Muscle of back (tissue), 3 donors: ENCODE measurements at regions not wholly inside any gene's neighbourhood (a gene's known extent, or its start where the extent isn't known, plus 50 kb on each side); places are given as distances from the start of the nearest gene placed in this dataset.

Source experiments
- DNase-seq, 3 donors: peaks; one replicate each; pipeline versions ENCODE4 v3.0.0 to v3.0.0-alpha.2; 2013

DNA sequence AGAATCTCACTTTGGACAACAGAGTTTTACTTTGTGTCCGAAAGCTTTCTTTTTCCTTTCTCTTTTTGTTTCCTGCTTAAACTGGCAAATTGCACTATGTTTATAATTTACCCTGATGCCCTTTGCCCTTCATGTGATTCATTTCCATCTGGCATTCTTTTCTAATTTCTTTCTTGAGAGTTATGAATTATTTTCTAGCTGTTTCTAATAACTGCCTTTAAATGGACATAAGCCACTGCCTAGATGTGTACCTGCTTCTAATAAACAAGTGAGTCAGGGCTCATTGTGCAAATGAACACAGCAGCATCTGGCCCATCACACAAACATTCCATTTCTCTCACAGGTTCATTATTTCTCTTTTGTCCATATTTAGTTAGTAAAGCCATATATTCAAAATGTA lies 242.3 kb upstream of the GPRIN3 start:
- no peak for DNase-seq

DNA sequence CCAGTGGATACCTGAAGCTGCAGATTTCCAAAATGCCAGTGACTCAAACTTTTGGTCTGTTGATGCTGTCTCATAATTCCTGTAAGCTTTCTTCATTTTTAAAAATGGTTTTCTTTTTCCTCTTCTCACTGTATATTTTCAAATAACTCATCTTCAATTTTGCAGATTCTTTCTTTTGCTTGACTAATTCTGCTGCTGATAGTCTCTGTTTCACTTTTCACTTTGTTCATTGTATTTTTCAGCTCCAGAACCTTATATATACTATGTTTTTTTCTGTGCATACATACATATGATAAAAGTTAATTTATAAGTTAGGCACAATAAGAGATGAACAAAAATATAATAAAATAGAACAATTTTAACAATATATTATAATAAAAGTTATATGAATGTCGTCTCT lies 237.7 kb upstream of the GPRIN3 start:
- DNase-seq = no peak

GRCh38 chr4:89541998-89542397 lies 234.4 kb upstream of the GPRIN3 start:
- no peak for DNase-seq

DNA sequence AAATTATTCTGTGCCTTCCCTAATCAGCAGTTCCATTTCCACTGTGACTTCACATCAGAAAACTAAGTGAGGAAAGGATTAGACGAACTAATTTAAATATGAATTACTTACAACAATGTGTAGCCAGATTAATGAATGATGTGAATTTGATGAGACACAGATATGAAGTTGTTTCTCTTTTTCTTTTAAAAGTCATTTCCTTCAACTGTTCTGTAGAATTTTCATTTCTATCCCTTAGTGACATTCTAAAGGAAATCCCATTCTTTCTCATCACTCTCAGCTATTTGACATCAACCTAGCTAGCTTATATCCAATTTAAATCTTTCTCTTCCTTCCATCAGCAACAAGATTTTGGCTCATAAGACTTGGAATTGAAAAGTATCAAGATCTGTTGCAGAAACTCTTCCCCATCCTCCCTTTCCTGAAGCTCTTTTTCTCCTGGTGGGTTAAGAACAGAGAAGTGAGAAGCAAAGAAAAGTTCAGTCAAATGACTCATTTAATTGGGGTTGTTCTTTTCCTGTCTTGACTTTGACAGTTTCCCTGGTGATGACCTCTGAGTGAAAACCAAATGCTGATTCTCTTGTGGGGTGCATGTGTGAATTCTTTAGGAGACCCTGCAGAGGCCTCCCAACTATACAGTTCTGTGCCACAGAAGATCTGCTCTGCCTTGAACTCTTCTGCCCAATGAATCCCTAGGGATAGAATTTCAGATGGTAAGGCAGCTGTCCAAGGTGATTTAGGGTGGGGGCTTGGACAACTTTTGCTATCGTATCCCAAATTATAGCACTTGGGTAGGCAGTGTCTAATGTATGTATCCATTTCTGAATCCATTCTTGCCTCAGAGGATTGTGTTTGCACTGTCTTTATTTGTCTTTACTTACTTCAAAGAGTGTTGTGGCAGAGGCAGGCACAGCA lies 232.5 kb upstream of the GPRIN3 start:
- no peak for DNase-seq

GRCh38 chr4:89539374-89539773 lies 231.8 kb upstream of the GPRIN3 start:
- DNase-seq = no peak

GRCh38 chr4:89538886-89539285 lies 231.3 kb upstream of the GPRIN3 start:
- DNase-seq = peak in 1 of 3 donors; percentile 6

DNA sequence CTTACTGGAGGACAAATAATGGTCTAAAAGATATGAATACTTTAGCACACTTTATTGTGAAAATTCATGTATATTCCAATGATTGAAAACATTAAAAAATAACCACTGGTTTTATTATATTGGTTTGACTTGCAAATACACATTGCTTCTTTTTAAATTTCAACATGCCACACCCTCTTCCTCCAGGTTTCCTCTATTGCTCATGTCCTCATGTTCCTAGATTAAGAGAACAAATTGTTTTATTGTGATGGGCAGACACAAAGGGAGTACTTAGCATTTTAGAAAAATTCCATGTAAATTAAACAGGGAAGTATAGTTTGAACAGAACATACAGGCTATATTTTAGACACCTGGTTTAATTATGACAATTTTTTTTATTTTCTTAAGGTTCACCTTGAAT lies 230.6 kb upstream of the GPRIN3 start:
- DNase-seq = no peak

DNA sequence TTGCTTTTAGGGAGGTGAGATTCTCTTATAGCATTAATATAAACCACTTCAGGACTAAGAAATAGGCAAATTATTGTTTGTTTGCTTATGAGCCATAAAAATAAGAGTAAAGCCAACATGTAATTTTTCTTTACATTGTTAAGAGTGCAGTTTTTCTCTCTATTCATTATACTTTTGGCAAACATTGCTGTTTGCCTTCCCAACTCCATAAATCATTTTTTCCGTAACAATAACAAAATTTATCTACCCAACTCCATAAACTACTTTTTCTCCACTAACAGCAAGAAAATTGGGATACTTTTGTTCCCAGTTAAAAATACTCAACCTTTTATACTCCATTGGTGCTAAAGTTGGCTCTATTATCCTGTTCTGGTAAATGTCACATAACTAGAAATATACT lies 229.7 kb upstream of the GPRIN3 start:
- DNase-seq = no peak

DNA sequence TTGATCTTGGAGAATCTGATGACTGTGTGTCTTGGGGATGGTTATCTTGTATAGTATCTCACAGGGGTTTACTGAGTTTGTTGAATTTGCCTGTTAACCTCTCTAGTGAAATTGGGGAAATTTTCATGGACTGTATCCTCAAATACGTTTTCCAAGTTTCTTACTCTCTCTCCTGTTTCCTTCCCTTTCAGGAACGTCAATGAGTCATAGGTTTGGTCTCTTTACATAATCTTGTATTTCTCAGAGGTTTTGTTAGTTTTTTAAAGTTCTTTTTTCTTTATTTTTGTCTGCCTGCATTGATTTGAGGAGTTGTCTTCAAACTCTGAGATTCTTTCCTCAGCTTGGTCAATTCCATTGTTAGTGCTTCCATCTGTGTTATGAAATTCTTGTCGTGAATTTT lies 227.7 kb upstream of the GPRIN3 start:
- no peak for DNase-seq

GRCh38 chr4:89534356-89534755 lies 226.8 kb upstream of the GPRIN3 start:
- DNase-seq = no peak

GRCh38 chr4:89531932-89532640 lies 224.5 kb upstream of the GPRIN3 start:
- no peak for DNase-seq

GRCh38 chr4:89528526-89529133 lies 221.0 kb upstream of the GPRIN3 start:
- no peak for DNase-seq

GRCh38 chr4:89521826-89522225 lies 214.2 kb upstream of the GPRIN3 start:
- no peak for DNase-seq

- DNase-seq = no peak
These were observed 212.2 kb upstream of the GPRIN3 start for GRCh38 chr4:89519771-89520320.

DNA sequence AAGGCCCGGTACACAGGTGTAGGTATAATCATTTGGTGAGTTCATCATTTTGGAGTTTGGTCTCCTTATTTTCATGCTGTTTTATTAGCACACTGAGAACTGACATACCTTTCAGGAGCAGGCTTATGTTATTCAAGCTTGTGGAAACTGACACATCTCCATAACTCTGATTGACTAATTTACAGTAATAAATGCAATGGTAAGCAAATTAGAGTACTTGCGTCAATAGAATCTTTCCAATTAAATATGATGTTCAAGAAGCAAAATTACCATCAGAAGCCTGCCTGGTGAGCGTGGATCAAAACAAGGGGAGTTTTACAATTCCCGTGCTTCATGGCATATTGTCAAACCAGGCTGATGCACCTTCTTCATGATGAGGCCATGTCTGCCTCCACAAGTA lies 210.7 kb upstream of the GPRIN3 start:
- DNase-seq = no peak

- no peak for DNase-seq
These were observed 207.2 kb upstream of the GPRIN3 start for GRCh38 chr4:89514811-89515210.

- no peak for DNase-seq
These were observed 204.2 kb upstream of the GPRIN3 start for GRCh38 chr4:89511776-89512175.

GRCh38 chr4:89509708-89510281 lies 202.2 kb upstream of the GPRIN3 start:
- DNase-seq = no peak

DNA sequence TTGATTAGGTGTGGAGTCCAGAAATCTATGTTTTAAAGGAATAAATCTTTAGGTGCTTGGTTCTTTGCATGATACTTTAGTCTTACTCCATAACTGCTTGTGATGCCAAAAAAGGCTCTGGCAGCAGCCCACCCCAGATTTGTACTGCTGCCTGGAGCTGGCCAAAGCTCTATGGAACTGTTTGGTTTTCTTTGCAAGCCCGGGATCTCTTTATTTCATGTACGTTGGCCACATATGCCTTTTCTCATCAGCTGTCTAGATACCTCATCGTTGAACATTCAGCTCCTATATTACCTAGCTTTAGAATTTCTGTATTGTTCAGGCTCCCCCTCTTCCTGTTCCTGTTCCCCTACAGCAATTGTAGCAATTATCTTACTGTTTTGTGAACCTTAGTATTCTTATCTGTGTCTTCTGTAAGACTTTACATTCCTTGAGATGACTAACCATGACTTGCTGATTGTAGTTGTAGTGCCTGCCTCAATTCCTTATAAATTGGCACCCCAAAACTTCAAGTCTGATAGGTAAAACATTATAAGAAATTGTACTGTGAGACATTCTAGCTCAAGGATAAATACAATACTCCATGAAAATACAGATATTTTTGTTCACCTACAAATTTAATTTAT lies 199.4 kb upstream of the GPRIN3 start:
- no peak for DNase-seq

- DNase-seq = no peak
These were observed 195.0 kb upstream of the GPRIN3 start for GRCh38 chr4:89502581-89502980.

- DNase-seq = no peak
These were observed 190.1 kb upstream of the GPRIN3 start for GRCh38 chr4:89497517-89498308.
